Breast epithelium (tissue), 4 donors: ENCODE measurements at regions not wholly inside any gene's neighbourhood (a gene's known extent, or its start where the extent isn't known, plus 50 kb on each side); places are given as distances from the start of the nearest gene placed in this dataset.

Experiments
- DNase-seq, 2 donors: peaks; one replicate each; pipeline ENCODE4 v3.0.0-alpha.2; 2019; ENCODE audit warnings: low spot score in 2 of 2
- H3K27ac ChIP-seq, 2 donors: fragments of 200-600 bp; sonication (generic) in 1 of 2; one replicate each; pipeline ENCODE4 v1.5.1; 2016 to 2019; ENCODE audit warnings: mild to moderate bottlenecking in 1 of 2
- H3K27me3 ChIP-seq, 2 donors: fragments of 200-600 bp; sonication (generic) in 1 of 2; one replicate each; pipeline versions ENCODE4 v1.5.1 to v1.6.0; 2017 to 2019; ENCODE audit warnings: control low read depth in 1 of 2, mild to moderate bottlenecking in 1 of 2
- H3K36me3 ChIP-seq: fragments of 200-600 bp; one replicate; pipeline ENCODE4 v1.5.1; 2019
- H3K4me1 ChIP-seq, 2 donors: fragments of 200-600 bp; sonication (generic); one replicate each; pipeline ENCODE4 v1.5.1; 2016 to 2019; ENCODE audit warnings: control low read depth in 1 of 2
- H3K4me3 ChIP-seq, 3 donors: fragments of 200-600 bp; sonication (generic); 1 replicate in 2 of 3; 2 replicates in 1 of 3; pipeline ENCODE4 v1.5.1; 2016 to 2019; ENCODE audit warnings: mild to moderate bottlenecking in 3 of 3, moderate library complexity in 2 of 3
- H3K9me3 ChIP-seq, 2 donors: fragments of 200-600 bp; sonication (generic) in 1 of 2; one replicate each; pipeline ENCODE4 v1.5.1; 2016 to 2019; ENCODE audit warnings: control low read depth in 1 of 2
- POLR2A ChIP-seq: fragments of 450-650 bp; IDR thresholded peaks from one replicate; pipeline ENCODE4 v1.6.1; 2016; ENCODE audit warnings: antibody characterized with exemption, mild to moderate bottlenecking, moderate library complexity
- POLR2AphosphoS5 ChIP-seq, 3 donors: sonication (generic); formaldehyde crosslinking; IDR thresholded peaks; one replicate each; pipeline ENCODE4 v1.6.1; 2017; ENCODE audit warnings: antibody characterized with exemption in 3 of 3
- intact Hi-C: fragments of 100-400 bp; cut with DNase I; formaldehyde crosslinking; loops from one replicate; pipeline ENCODE4 v1.15.1; 2023; ENCODE audit warnings: low total_unique reads
- TF ChIP-seq, protein P1 (sequence below), 3 donors: fragments of 450-650 bp; IDR thresholded peaks; one replicate each; pipeline ENCODE4 v1.5.1; 2016 to 2017; ENCODE audit warnings: antibody characterized with exemption in 3 of 3, mild to moderate bottlenecking in 3 of 3, moderate library complexity in 3 of 3

DNA sequence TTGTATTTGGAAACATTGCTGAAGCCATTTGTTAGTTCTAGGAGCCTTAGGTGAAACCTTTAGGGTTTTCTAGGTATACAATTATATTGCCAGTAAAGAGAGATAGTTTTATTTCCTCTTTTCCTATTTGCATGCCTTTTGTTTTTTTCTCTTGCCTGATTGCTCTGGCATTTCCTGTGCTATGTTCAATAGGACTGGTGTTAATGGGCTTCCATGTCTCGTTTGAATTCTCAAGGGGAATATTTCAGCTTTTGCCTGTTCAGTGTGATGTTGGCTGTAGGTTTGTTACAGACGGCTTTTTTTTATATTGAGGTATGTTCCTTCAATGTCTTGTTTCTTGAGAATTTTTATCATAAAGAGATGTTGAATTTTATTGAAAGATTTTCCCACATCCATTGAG is 1054.9 kb upstream of the NXPH2 start:
- no peak for DNase-seq
- Histone ChIP-seq H3K27ac (no peak overlapping the region), H3K4me3 (no peak overlapping the region), H3K36me3 (no peaks in the 10 kb centered on the region), H3K9me3 (no peaks in the 10 kb centered on the region), H3K27me3 (no peaks in the 10 kb centered on the region), H3K4me1 (no peaks in the 10 kb centered on the region)
- intact Hi-C loops, result no loop called here
- no peak for TF ChIP-seq POLR2AphosphoS5 (IDR thresholded peaks at IDR 0.05)
- no peak for TF ChIP-seq POLR2A
- TF ChIP-seq, protein P1, sequence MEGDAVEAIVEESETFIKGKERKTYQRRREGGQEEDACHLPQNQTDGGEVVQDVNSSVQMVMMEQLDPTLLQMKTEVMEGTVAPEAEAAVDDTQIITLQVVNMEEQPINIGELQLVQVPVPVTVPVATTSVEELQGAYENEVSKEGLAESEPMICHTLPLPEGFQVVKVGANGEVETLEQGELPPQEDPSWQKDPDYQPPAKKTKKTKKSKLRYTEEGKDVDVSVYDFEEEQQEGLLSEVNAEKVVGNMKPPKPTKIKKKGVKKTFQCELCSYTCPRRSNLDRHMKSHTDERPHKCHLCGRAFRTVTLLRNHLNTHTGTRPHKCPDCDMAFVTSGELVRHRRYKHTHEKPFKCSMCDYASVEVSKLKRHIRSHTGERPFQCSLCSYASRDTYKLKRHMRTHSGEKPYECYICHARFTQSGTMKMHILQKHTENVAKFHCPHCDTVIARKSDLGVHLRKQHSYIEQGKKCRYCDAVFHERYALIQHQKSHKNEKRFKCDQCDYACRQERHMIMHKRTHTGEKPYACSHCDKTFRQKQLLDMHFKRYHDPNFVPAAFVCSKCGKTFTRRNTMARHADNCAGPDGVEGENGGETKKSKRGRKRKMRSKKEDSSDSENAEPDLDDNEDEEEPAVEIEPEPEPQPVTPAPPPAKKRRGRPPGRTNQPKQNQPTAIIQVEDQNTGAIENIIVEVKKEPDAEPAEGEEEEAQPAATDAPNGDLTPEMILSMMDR (IDR thresholded peaks at IDR 0.05), result no peak

DNA sequence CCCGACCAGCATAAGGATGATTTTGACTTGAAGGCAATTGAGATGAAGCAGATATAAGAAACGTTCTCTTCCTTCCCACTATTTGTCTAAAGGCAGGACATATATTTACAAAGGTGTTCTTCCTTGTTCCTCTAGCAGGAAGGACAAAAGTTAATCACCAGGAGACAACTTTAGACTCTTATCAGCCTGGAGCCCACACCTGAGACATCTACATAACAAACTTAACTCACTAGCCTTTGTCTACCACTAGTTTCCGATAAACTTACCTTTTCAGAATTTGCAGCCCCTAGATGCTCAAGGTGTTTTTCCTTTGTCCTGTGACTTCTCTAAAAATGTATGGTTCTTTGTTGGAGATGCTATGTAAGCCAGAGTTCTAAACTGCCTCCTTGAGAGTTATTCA is 1047.8 kb upstream of the NXPH2 start:
- DNase-seq, result no peak
- Histone ChIP-seq H3K4me3 (no peak overlapping the region), H3K9me3 (no peaks in the 10 kb centered on the region), H3K27ac (no peak overlapping the region), H3K36me3 (no peaks in the 10 kb centered on the region), H3K4me1 (no peaks in the 10 kb centered on the region), H3K27me3 (no peaks in the 10 kb centered on the region)
- TF ChIP-seq POLR2A, result no peak
- TF ChIP-seq, protein P1 (IDR thresholded peaks at IDR 0.05), result no peak
- no peak for TF ChIP-seq POLR2AphosphoS5 (IDR thresholded peaks at IDR 0.05)
- intact Hi-C loops, result no loop called here

DNA sequence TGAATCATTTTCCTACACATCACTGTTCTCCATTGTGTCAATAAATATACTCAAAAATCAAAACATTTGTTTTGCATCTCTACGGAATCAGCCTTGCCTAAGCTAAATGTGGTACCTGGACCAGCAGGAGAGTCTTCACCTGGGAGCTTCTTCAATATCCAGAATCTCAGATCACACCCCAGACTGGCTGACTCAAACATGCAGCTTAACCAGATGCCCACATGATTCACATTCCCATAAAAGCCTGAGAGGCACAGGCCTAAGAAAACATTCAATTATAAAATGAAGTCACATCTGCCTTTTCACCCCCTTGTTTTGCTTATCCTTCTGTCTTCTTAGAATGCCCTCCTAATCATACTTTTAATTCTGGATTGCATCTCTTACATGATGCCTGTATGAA is 1045.5 kb upstream of the NXPH2 start:
- no peaks in the 10 kb centered on the region for H3K27me3 ChIP-seq
- no peaks in the 10 kb centered on the region for H3K4me1 ChIP-seq
- no peaks in the 10 kb centered on the region for H3K36me3 ChIP-seq
- H3K4me3 ChIP-seq, result no peak overlapping the region
- no peak for DNase-seq
- TF ChIP-seq POLR2A (no peak), POLR2AphosphoS5 (IDR thresholded peaks at IDR 0.05) (no peak)
- TF ChIP-seq, protein P1 (IDR thresholded peaks at IDR 0.05), result no peak
- H3K9me3 ChIP-seq, result no peaks in the 10 kb centered on the region
- intact Hi-C loops, result no loop called here
- no peak overlapping the region for H3K27ac ChIP-seq

DNA sequence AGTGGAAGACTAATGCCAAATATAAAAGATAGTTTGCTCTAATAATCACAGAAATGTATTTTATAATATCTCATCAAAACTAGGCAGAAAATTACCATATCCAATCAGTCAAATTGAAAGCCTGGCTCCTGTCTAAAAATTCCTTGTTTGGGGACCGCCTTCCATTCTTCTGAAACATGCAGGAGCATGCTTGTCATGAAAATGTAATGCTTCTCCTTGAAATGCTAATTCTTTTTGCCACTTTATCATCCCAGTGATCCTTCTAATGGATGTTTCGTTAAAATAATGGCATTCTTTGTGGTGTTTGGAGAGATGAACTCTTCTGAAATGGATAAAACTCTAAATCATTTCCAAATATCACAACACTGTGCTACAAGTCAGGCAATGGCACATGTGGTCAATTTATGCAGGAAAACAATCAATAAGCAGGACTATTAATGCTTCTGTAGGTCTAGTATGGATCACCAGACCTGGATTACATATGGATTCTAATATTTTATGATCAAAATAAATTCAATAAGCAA is 1039.1 kb upstream of the NXPH2 start:
- TF ChIP-seq POLR2A, result no peak
- TF ChIP-seq POLR2AphosphoS5 (IDR thresholded peaks at IDR 0.05), result no peak
- TF ChIP-seq, protein P1 (IDR thresholded peaks at IDR 0.05), result no peak

DNA sequence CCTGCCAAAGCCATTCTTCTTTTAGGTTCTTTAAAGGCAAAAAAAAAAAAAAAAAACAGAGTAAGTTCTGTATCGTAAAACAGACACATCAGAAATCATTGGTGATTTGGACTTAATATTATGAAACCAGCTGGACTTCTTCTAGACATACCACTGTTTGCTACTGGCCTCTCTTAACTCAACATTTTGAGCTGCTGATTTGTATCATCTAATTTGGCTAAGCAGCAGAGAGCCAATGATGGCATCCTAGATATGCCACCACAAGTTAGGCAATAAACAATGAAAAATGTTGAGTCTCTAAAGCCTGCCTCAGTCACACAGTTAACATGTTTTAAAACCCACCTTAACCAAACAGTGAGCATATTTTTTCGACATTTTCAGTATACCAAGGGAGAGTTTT is 1034.3 kb upstream of the NXPH2 start:
- no peak for DNase-seq
- H3K27me3 ChIP-seq, result no peaks in the 10 kb centered on the region
- H3K27ac ChIP-seq, result no peak overlapping the region
- H3K4me1 ChIP-seq, result no peaks in the 10 kb centered on the region
- H3K36me3 ChIP-seq, result no peaks in the 10 kb centered on the region
- TF ChIP-seq POLR2AphosphoS5 (IDR thresholded peaks at IDR 0.05) (no peak), POLR2A (no peak)
- TF ChIP-seq, protein P1 (IDR thresholded peaks at IDR 0.05), result no peak
- H3K4me3 ChIP-seq, result no peak overlapping the region
- intact Hi-C loops, result no loop called here
- H3K9me3 ChIP-seq, result no peaks in the 10 kb centered on the region

More for the DNA sequence above, 1039.1 kb upstream of the NXPH2 start:
- Histone ChIP-seq H3K27ac (no peak overlapping the region), H3K36me3 (no peaks in the 10 kb centered on the region), H3K4me3 (no peak overlapping the region), H3K27me3 (no peaks in the 10 kb centered on the region), H3K9me3 (no peaks in the 10 kb centered on the region), H3K4me1 (no peaks in the 10 kb centered on the region)
- no peak for DNase-seq
- intact Hi-C loops, result no loop called here
